Karpas-422 (cell line): ENCODE measurements at regions not wholly inside any gene's neighbourhood (a gene's known extent, or its start where the extent isn't known, plus 50 kb on each side); places are given as distances from the start of the nearest gene placed in this dataset.

ENCODE experiments used
- DNase-seq: peaks from one replicate; pipeline ENCODE4 v3.0.0-alpha.2; 2015
- H2AFZ ChIP-seq: fragments of 200-600 bp; sonication (generic); 2 replicates; pipeline ENCODE4 v1.6.1; 2014; ENCODE audit warnings: antibody characterized with exemption, low read length, mixed read lengths
- H3K27ac ChIP-seq: fragments of 200-600 bp; sonication (generic); 2 replicates; pipeline ENCODE4 v1.5.1; 2014; ENCODE audit warnings: mild to moderate bottlenecking, low read length, moderate library complexity
- H3K27me3 ChIP-seq: fragments of 200-600 bp; sonication (generic); 2 replicates; pipeline ENCODE4 v1.6.1; 2014; ENCODE audit warnings: low read length, mixed read lengths
- H3K36me3 ChIP-seq: fragments of 200-600 bp; sonication (generic); 2 replicates; pipeline ENCODE4 v1.6.1; 2014; ENCODE audit warnings: low read length, mixed read lengths; ENCODE audit not compliant: insufficient read depth
- H3K4me1 ChIP-seq: fragments of 200-600 bp; sonication (generic); 2 replicates; pipeline ENCODE4 v1.6.1; 2014; ENCODE audit warnings: mild to moderate bottlenecking, low read length, mixed read lengths
- H3K4me2 ChIP-seq: fragments of 200-600 bp; sonication (generic); 2 replicates; pipeline ENCODE4 v1.6.1; 2014; ENCODE audit warnings: low read length, low read depth, mild to moderate bottlenecking; ENCODE audit not compliant: poor library complexity, severe bottlenecking
- H3K4me3 ChIP-seq: fragments of 200-600 bp; sonication (generic); 2 replicates; pipeline ENCODE4 v1.5.1; 2014; ENCODE audit warnings: mild to moderate bottlenecking, antibody characterized with exemption, low read length, mixed read lengths
- H3K79me2 ChIP-seq: fragments of 200-600 bp; sonication (generic); 2 replicates; pipeline ENCODE4 v1.6.1; 2014; ENCODE audit warnings: mild to moderate bottlenecking, low read length, mixed read lengths
- H3K9ac ChIP-seq: fragments of 200-600 bp; sonication (generic); 2 replicates; pipeline ENCODE4 v1.6.0; 2014; ENCODE audit warnings: low read length
- H3K9me2 ChIP-seq: fragments of 200-600 bp; sonication (generic), shearing (Covaris generic); replicated peaks from 2 replicates; pipeline ENCODE4 v1.6.0; 2014; ENCODE audit warnings: mild to moderate bottlenecking, low read length, moderate library complexity; ENCODE audit not compliant: insufficient read depth
- H3K9me3 ChIP-seq: fragments of 300-700, 200-600 bp; sonication (generic); 2 replicates; pipeline ENCODE4 v1.6.1; 2014; ENCODE audit warnings: low read length, mixed read lengths
- H4K20me1 ChIP-seq: fragments of 200-600 bp; sonication (generic); 2 replicates; pipeline ENCODE4 v1.6.1; 2014; ENCODE audit warnings: mild to moderate bottlenecking, antibody characterized with exemption, low read length, low read depth; ENCODE audit not compliant: insufficient read depth

- Histone ChIP-seq H3K9ac (no peak overlapping the region), H3K4me1 (no peaks in the 10 kb centered on the region)
Observed at GRCh38 chr6:163941624-163941976, 527.1 kb downstream of the QKI start.

GRCh38 chr6:163940705-163941623, 526.4 kb downstream of the QKI start:
- Histone ChIP-seq H3K9me3 (peaks cover 10% of the 10 kb centered on the region; the same call in 1 of the 2 replicates), H3K4me3 (no peak overlapping the region), H4K20me1 (no peaks in the 10 kb centered on the region), H3K9ac (no peak overlapping the region), H3K4me1 (no peaks in the 10 kb centered on the region), H2AFZ (no peak overlapping the region), H3K27me3 (no peaks in the 10 kb centered on the region), H3K4me2 (no peak overlapping the region), H3K79me2 (no peaks in the 10 kb centered on the region), H3K27ac (no peak overlapping the region), H3K9me2 (no peaks in the 10 kb centered on the region), H3K36me3 (no peaks in the 10 kb centered on the region)
- DNase-seq = no peak

More at GRCh38 chr6:163941624-163941976, 527.1 kb downstream of the QKI start:
- H3K4me2 ChIP-seq = no peak overlapping the region
- H3K27ac ChIP-seq = no peak overlapping the region
- no peak overlapping the region for H2AFZ ChIP-seq
- no peaks in the 10 kb centered on the region for H3K27me3 ChIP-seq
- no peaks in the 10 kb centered on the region for H4K20me1 ChIP-seq
- H3K79me2 ChIP-seq = no peaks in the 10 kb centered on the region
- no peak overlapping the region for H3K4me3 ChIP-seq
- H3K9me2 ChIP-seq = no peaks in the 10 kb centered on the region
- no peaks in the 10 kb centered on the region for H3K36me3 ChIP-seq
- DNase-seq = no peak
- peaks cover 10% of the 10 kb centered on the region; the same call in 1 of the 2 replicates for H3K9me3 ChIP-seq

GRCh38 chr6:163937071-163937470, 522.6 kb downstream of the QKI start:
- Histone ChIP-seq H3K79me2 (no peaks in the 10 kb centered on the region), H3K4me3 (no peak overlapping the region)

GRCh38 chr6:163935158-163935762, 520.7 kb downstream of the QKI start:
- DNase-seq = no peak
- Histone ChIP-seq H3K4me1 (no peaks in the 10 kb centered on the region), H3K27ac (no peak overlapping the region), H3K9me2 (no peaks in the 10 kb centered on the region), H3K9me3 (peaks cover 14% of the 10 kb centered on the region), H4K20me1 (no peaks in the 10 kb centered on the region), H3K4me3 (no peak overlapping the region), H2AFZ (no peak overlapping the region), H3K79me2 (no peaks in the 10 kb centered on the region), H3K4me2 (no peak overlapping the region), H3K27me3 (no peaks in the 10 kb centered on the region), H3K36me3 (no peaks in the 10 kb centered on the region), H3K9ac (no peak overlapping the region)

More at GRCh38 chr6:163937071-163937470, 522.6 kb downstream of the QKI start:
- Histone ChIP-seq H3K36me3 (no peaks in the 10 kb centered on the region), H3K9me3 (peaks cover 18% of the 10 kb centered on the region), H2AFZ (no peak overlapping the region), H3K4me1 (no peaks in the 10 kb centered on the region), H3K4me2 (no peak overlapping the region), H3K9me2 (no peaks in the 10 kb centered on the region), H4K20me1 (no peaks in the 10 kb centered on the region), H3K9ac (no peak overlapping the region), H3K27ac (no peak overlapping the region), H3K27me3 (no peaks in the 10 kb centered on the region)
- no peak for DNase-seq

GRCh38 chr6:163930012-163930411, 515.5 kb downstream of the QKI start:
- no peak for DNase-seq
- H3K9me3 ChIP-seq = peaks cover 13% of the 10 kb centered on the region
- H3K79me2 ChIP-seq = no peaks in the 10 kb centered on the region
- no peaks in the 10 kb centered on the region for H3K9me2 ChIP-seq
- H3K27me3 ChIP-seq = no peaks in the 10 kb centered on the region
- no peak overlapping the region for H3K9ac ChIP-seq
- no peak overlapping the region for H3K4me2 ChIP-seq
- H3K36me3 ChIP-seq = no peaks in the 10 kb centered on the region
- H3K27ac ChIP-seq = no peak overlapping the region
- H3K4me3 ChIP-seq = no peak overlapping the region
- H4K20me1 ChIP-seq = no peaks in the 10 kb centered on the region
- H3K4me1 ChIP-seq = no peaks in the 10 kb centered on the region
- H2AFZ ChIP-seq = no peak overlapping the region

- Histone ChIP-seq H3K4me2 (no peak overlapping the region), H3K36me3 (no peaks in the 10 kb centered on the region), H3K27ac (no peak overlapping the region), H3K79me2 (no peaks in the 10 kb centered on the region), H4K20me1 (no peaks in the 10 kb centered on the region), H2AFZ (no peak overlapping the region), H3K4me1 (no peaks in the 10 kb centered on the region), H3K9me3 (peaks cover 12% of the 10 kb centered on the region), H3K27me3 (no peaks in the 10 kb centered on the region), H3K9ac (no peak overlapping the region), H3K9me2 (no peaks in the 10 kb centered on the region), H3K4me3 (no peak overlapping the region)
- DNase-seq = no peak
Observed at GRCh38 chr6:163929538-163929937, 515.0 kb downstream of the QKI start.

- no peak for DNase-seq
- Histone ChIP-seq H3K9me2 (no peaks in the 10 kb centered on the region), H4K20me1 (no peaks in the 10 kb centered on the region), H3K79me2 (no peaks in the 10 kb centered on the region), H3K4me1 (no peaks in the 10 kb centered on the region), H3K27me3 (no peaks in the 10 kb centered on the region), H3K36me3 (no peaks in the 10 kb centered on the region), H3K4me3 (no peak overlapping the region), H3K4me2 (no peak overlapping the region), H3K9me3 (peaks cover 5% of the 10 kb centered on the region; the same call in 1 of the 2 replicates), H3K27ac (no peak overlapping the region), H2AFZ (no peak overlapping the region), H3K9ac (no peak overlapping the region)
Observed at GRCh38 chr6:163926642-163927041, 512.1 kb downstream of the QKI start.

- Histone ChIP-seq H3K4me1 (no peaks in the 10 kb centered on the region), H3K79me2 (no peaks in the 10 kb centered on the region), H2AFZ (no peak overlapping the region), H3K9me2 (no peaks in the 10 kb centered on the region), H3K4me3 (no peak overlapping the region), H4K20me1 (no peaks in the 10 kb centered on the region), H3K27ac (no peak overlapping the region), H3K27me3 (no peaks in the 10 kb centered on the region), H3K9ac (no peak overlapping the region), H3K4me2 (no peak overlapping the region), H3K36me3 (no peaks in the 10 kb centered on the region), H3K9me3 (peaks cover 5% of the 10 kb centered on the region; the same call in 1 of the 2 replicates)
- DNase-seq = no peak
Observed at GRCh38 chr6:163925839-163926238, 511.3 kb downstream of the QKI start.
